PC-3 (cell line): ENCODE measurements at regions not wholly inside any gene's neighbourhood (a gene's known extent, or its start where the extent isn't known, plus 50 kb on each side); places are given as distances from the start of the nearest gene placed in this dataset.

ENCODE experiments used
- ATAC-seq: fragments of 200-7000 bp; cut with Tn5 transposase; 2 replicates; pipeline ENCODE4 v1.9.1; 2020; ENCODE audit warnings: mild to moderate bottlenecking, moderate library complexity
- BruUV-seq: library from RNA; stranded (reverse); fragments of 400-500 nt; replicated peaks from 2 replicates; lab custom pipeline; 2021; lab: Mats Ljungman, UMichigan
- CTCF ChIA-PET: fragments of 300-600 bp; sonication (Branson Sonifier 250); formaldehyde crosslinking; loops from one replicate; lab custom pipeline; 2022; ENCODE audit warnings: antibody characterized with exemption; lab: Charles Lee
- POLR2A ChIA-PET: fragments of 300-600 bp; sonication (Branson Sonifier 250); formaldehyde crosslinking; loops from one replicate; lab custom pipeline; 2022; ENCODE audit warnings: antibody characterized with exemption; ENCODE audit not compliant: unreplicated experiment; lab: Charles Lee
- DNase-seq: peaks from one replicate; pipeline ENCODE4 v3.0.0-alpha.2; 2015
- H2AFZ ChIP-seq: fragments of 300-600 bp; sonication (generic); 2 replicates; pipeline ENCODE4 v1.6.0; 2016; ENCODE audit warnings: antibody characterized with exemption, low read length
- H3F3A ChIP-seq: fragments of 300-600 bp; sonication (generic); one replicate; pipeline ENCODE4 v1.6.0; 2017; ENCODE audit warnings: antibody characterized with exemption, low read length, control low read depth, mild to moderate bottlenecking; ENCODE audit not compliant: unreplicated experiment
- H3K27ac ChIP-seq: fragments of 300-600 bp; sonication (generic); 2 replicates; pipeline ENCODE4 v1.5.1; 2016; ENCODE audit warnings: mild to moderate bottlenecking, low read length
- H3K27me3 ChIP-seq: fragments of 300-600 bp; sonication (generic); 2 replicates; pipeline ENCODE4 v1.6.1; 2016; ENCODE audit warnings: low read length, mixed read lengths
- H3K36me3 ChIP-seq: fragments of 300-600 bp; sonication (generic); 2 replicates; pipeline ENCODE4 v1.6.1; 2016; ENCODE audit warnings: low read depth, mixed run types, low read length, mixed read lengths
- H3K4me1 ChIP-seq: fragments of 300-600 bp; sonication (generic); 2 replicates; pipeline ENCODE4 v1.5.1; 2016; ENCODE audit warnings: low read length; ENCODE audit not compliant: insufficient read depth
- H3K4me2 ChIP-seq: fragments of 300-600 bp; sonication (generic); 2 replicates; pipeline ENCODE4 v1.6.0; 2016; ENCODE audit warnings: low read length
- H3K4me3 ChIP-seq: fragments of 300-600 bp; sonication (generic); 2 replicates; pipeline ENCODE4 v1.5.1; 2016; ENCODE audit warnings: mild to moderate bottlenecking, low read length, mixed read lengths
- H3K79me2 ChIP-seq: fragments of 300-600 bp; sonication (generic); 2 replicates; pipeline ENCODE4 v1.6.1; 2017; ENCODE audit warnings: low read length, mixed read lengths
- H3K9ac ChIP-seq: fragments of 300-600 bp; sonication (generic); 2 replicates; pipeline ENCODE4 v1.6.0; 2016; ENCODE audit warnings: mild to moderate bottlenecking, low read length
- H3K9me2 ChIP-seq: fragments of 300-600 bp; sonication (generic); replicated peaks from 2 replicates; pipeline ENCODE4 v1.6.1; 2016; ENCODE audit warnings: mixed run types, low read length, mixed read lengths
- H3K9me3 ChIP-seq: fragments of 300-600 bp; sonication (generic); 2 replicates; pipeline ENCODE4 v1.6.1; 2016; ENCODE audit warnings: low read length, mixed read lengths
- H4K20me1 ChIP-seq: fragments of 300-600 bp; sonication (generic); 2 replicates; pipeline ENCODE4 v1.6.1; 2016; ENCODE audit warnings: low read length, mixed read lengths
- EZH2 ChIP-seq: fragments of 300-600 bp; sonication (generic); IDR thresholded peaks from one replicate; pipeline ENCODE4 v1.6.1; 2017; ENCODE audit warnings: antibody characterized with exemption, mild to moderate bottlenecking, low read length; ENCODE audit not compliant: unreplicated experiment
- EZH2phosphoT487 ChIP-seq: fragments of 300-600 bp; sonication (generic); IDR thresholded peaks from 2 replicates; pipeline ENCODE4 v1.6.1; 2018; ENCODE audit warnings: mild to moderate bottlenecking, antibody characterized with exemption, low read length, borderline replicate concordance
- intact Hi-C: fragments of 100-400 bp; cut with micrococcal nuclease; formaldehyde crosslinking; loops from 2 replicates; pipeline ENCODE4 v1.9.0; 2023
- TF ChIP-seq, protein P1 (sequence below): fragments of 300-600 bp; sonication (generic); conservative IDR thresholded peaks from 2 replicates; pipeline ENCODE4 v1.5.1; 2017; ENCODE audit warnings: antibody characterized with exemption, low read depth, mild to moderate bottlenecking, low read length

DNA sequence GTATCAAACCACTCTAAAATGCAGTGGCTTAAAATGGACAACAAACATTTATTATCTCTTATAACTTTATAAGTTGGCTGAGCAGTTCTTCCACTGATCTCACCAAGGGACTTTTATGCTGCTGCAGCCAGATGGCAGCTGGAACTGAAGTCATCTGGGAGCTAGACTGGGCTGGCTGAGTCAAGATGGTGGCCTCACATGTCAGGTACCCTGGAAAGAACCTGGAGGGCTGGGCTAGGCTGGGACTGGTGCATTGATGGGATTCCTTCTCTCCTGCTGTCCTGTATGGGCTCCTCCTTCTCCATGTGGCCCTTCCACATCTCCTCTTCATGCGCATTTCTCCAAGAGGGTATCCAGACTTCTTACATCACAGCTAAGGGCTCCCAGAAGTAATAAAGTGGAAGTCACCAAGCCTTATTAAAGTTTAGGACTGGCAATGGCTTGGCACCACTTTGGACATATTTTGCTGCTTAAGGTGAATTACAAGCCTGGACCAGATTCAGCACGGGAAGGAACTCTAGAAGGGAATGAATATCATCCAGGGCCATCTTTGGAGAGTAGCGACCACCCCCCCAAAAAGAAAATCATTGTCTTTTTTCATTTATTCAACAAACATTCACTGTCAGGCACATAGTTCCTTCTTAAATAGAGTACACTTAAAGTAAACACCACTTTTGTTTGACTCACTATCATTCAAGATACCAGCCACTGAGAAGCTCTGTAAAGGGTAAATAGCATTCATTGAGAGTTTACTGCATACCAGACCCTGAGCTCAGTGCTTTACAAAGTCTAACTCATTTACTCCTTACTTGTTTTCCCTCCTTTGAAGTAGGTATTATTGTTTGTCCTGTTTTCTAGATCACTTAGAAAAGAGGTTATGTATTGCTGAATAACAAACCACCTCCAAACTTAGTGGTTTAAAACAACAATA is 138.0 kb downstream of the ZFP36L2 start:
- DNase-seq: peak; percentile 64
- ChIA-PET CTCF (interaction anchor here (0.9 kb wide), 1 partner anchor 141 kb away, joined by 4 read pairs; no protein-coding TSS in a partner anchor), POLR2A (interaction anchor here (0.8 kb wide), 1 partner anchor 63 kb away, joined by 5 read pairs; no protein-coding TSS in a partner anchor)
- Histone ChIP-seq H3K9me3 (no peaks in the 10 kb centered on the region), H3K4me2 (0 out of 2 replicates have a peak overlapping the region, but pooled peaks have one; percentile 11), H2AFZ (no peak overlapping the region), H3K36me3 (no peaks in the 10 kb centered on the region), H3K27ac (peak overlapping the region; percentile 19), H4K20me1 (no peaks in the 10 kb centered on the region), H3K9ac (no peak overlapping the region), H3K9me2 (no peaks in the 10 kb centered on the region), H3K4me3 (no peak overlapping the region), H3K79me2 (no peaks in the 10 kb centered on the region), H3K27me3 (no peaks in the 10 kb centered on the region), H3F3A (no peaks in the 10 kb centered on the region), H3K4me1 (peaks cover 47% of the 10 kb centered on the region)
- BruUV-seq: no TSS peak
- peak; percentile 62 for ATAC-seq
- TF ChIP-seq EZH2phosphoT487: no peak
- intact Hi-C loops: no loop called here

- H4K20me1 ChIP-seq: no peaks in the 10 kb centered on the region
- no TSS peak for BruUV-seq
- intact Hi-C loops: no loop called here
- H3K9me3 ChIP-seq: no peaks in the 10 kb centered on the region
- no peak for TF ChIP-seq EZH2
- TF ChIP-seq EZH2phosphoT487: no peak
- TF ChIP-seq, protein P1, sequence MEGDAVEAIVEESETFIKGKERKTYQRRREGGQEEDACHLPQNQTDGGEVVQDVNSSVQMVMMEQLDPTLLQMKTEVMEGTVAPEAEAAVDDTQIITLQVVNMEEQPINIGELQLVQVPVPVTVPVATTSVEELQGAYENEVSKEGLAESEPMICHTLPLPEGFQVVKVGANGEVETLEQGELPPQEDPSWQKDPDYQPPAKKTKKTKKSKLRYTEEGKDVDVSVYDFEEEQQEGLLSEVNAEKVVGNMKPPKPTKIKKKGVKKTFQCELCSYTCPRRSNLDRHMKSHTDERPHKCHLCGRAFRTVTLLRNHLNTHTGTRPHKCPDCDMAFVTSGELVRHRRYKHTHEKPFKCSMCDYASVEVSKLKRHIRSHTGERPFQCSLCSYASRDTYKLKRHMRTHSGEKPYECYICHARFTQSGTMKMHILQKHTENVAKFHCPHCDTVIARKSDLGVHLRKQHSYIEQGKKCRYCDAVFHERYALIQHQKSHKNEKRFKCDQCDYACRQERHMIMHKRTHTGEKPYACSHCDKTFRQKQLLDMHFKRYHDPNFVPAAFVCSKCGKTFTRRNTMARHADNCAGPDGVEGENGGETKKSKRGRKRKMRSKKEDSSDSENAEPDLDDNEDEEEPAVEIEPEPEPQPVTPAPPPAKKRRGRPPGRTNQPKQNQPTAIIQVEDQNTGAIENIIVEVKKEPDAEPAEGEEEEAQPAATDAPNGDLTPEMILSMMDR: no peak
- H3K4me2 ChIP-seq: no peak overlapping the region
- DNase-seq (no peak), ATAC-seq (no peak)
- H3K4me3 ChIP-seq: no peak overlapping the region
- H3K9me2 ChIP-seq: no peaks in the 10 kb centered on the region
- CTCF ChIA-PET: no interaction called here
- no peak overlapping the region for H2AFZ ChIP-seq
- no peaks in the 10 kb centered on the region for H3K27me3 ChIP-seq
- H3K27ac ChIP-seq: peak overlapping the region; percentile 82
- POLR2A ChIA-PET: no interaction called here
- H3K36me3 ChIP-seq: no peaks in the 10 kb centered on the region
- H3K79me2 ChIP-seq: no peaks in the 10 kb centered on the region
- H3K9ac ChIP-seq: no peak overlapping the region
- peaks cover 57% of the 10 kb centered on the region for H3K4me1 ChIP-seq
- H3F3A ChIP-seq: no peaks in the 10 kb centered on the region
These were observed 139.0 kb downstream of the ZFP36L2 start for GRCh38 chr2:43087413-43087812.

DNA sequence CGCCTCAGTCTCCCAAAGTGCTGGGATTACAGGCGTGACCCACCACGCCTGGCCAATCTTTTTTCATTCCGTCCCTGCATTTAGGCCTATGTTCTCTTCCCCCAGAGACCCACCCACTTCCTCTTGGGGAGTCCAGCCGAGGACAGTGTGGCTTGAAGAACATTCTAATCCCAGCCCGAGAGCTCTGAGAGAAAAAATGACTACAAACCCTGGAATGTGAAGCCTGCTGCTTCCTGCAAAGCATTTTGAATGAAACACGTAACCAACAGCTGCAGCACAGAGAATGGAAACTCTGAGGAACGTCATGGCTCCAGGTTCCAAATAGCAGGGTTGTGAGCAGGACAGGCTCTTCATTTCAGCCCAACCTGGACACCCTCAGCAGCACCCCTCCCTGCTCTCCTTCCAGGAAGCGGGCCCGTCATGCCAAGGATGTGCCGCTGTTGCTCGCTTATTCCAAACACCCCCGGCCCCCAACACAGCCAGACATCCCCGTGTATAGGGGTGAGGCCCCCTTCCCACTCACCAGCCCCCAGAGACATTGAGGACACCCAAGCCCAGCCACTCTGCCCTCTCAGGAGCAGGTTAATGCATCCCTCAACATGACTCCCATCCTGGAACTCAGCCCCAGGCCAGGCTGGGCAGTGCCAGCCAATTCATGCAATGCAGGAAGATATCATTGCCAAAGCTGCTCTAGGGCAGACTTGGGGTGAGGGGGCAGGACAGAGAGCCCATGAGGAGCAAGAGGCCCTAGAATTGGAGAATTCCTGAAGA is 139.8 kb downstream of the ZFP36L2 start:
- Histone ChIP-seq H3K9me3 (no peaks in the 10 kb centered on the region), H2AFZ (peak overlapping the region; percentile 7; the same call in 1 of the 2 replicates), H4K20me1 (no peaks in the 10 kb centered on the region), H3K27me3 (no peaks in the 10 kb centered on the region), H3K4me1 (peaks cover 62% of the 10 kb centered on the region), H3K4me2 (peak overlapping the region; percentile 32), H3F3A (no peaks in the 10 kb centered on the region), H3K9ac (peak overlapping the region; percentile 38), H3K27ac (peak overlapping the region; percentile 82), H3K9me2 (no peaks in the 10 kb centered on the region), H3K79me2 (no peaks in the 10 kb centered on the region), H3K36me3 (no peaks in the 10 kb centered on the region), H3K4me3 (no peak overlapping the region)
- DNase-seq: peak; percentile 97
- intact Hi-C loops: no loop called here
- ChIA-PET POLR2A (interaction anchor here (0.6 kb wide), 1 partner anchor 261 kb away, joined by 3 read pairs; no protein-coding TSS in a partner anchor), CTCF (no interaction called here)
- ATAC-seq: peak; percentile 88
- TF ChIP-seq EZH2 (no peak), EZH2phosphoT487 (no peak)
- TF ChIP-seq, protein P1: no peak
- BruUV-seq: no TSS peak
